Sigmoid colon (tissue), 6 donors: ENCODE measurements at regions not wholly inside any gene's neighbourhood (a gene's known extent, or its start where the extent isn't known, plus 50 kb on each side); places are given as distances from the start of the nearest gene placed in this dataset.
"Not testable (repeated sequence)": the region's sequence is repeated elsewhere in the genome, so short reads cannot be mapped to it uniquely, and the experiment has no call there.

Source experiments
- DNase-seq: peaks from one replicate; pipeline ENCODE4 v3.0.0-alpha.2; 2019
- H3K27ac ChIP-seq, 4 donors: fragments of 200-600 bp; sonication (generic); one replicate each; pipeline ENCODE4 v1.5.1; 2016 to 2019; ENCODE audit warnings: mild to moderate bottlenecking in 1 of 4
- H3K27me3 ChIP-seq, 3 donors: fragments of 200-600 bp; sonication (generic); one replicate each; pipeline ENCODE4 v1.5.1; 2019; ENCODE audit warnings: mild to moderate bottlenecking in 1 of 3
- H3K36me3 ChIP-seq, 4 donors: fragments of 200-600 bp; sonication (generic); one replicate each; pipeline ENCODE4 v1.5.1; 2016 to 2019
- H3K4me1 ChIP-seq, 4 donors: fragments of 200-600 bp; sonication (generic); one replicate each; pipeline ENCODE4 v1.5.1; 2017 to 2019
- H3K4me3 ChIP-seq, 4 donors: fragments of 200-600 bp; sonication (generic); one replicate each; pipeline ENCODE4 v1.5.1; 2017 to 2019; ENCODE audit warnings: mild to moderate bottlenecking in 2 of 4, moderate library complexity in 1 of 4
- H3K9me3 ChIP-seq, 4 donors: fragments of 200-600 bp in 3 of 4; sonication (generic) in 3 of 4; one replicate each; pipeline versions ENCODE4 v1.5.1 to v1.6.1; 2013 to 2019
- EP300 ChIP-seq, 4 donors: sonication (generic); formaldehyde crosslinking; IDR thresholded peaks; one replicate each; pipeline ENCODE4 v1.6.1; 2017; ENCODE audit warnings: antibody characterized with exemption in 4 of 4
- POLR2A ChIP-seq, 2 donors: fragments of 450-650 bp; IDR thresholded peaks; one replicate each; pipeline ENCODE4 v1.6.1; 2016; ENCODE audit warnings: antibody characterized with exemption in 2 of 2, mild to moderate bottlenecking in 2 of 2, moderate library complexity in 2 of 2
- POLR2AphosphoS5 ChIP-seq, 4 donors: sonication (generic); formaldehyde crosslinking; IDR thresholded peaks; one replicate each; pipeline ENCODE4 v1.6.1; 2017; ENCODE audit warnings: antibody characterized with exemption in 4 of 4
- WGBS, 2 donors: extraction: QIAGEN DNeasy Blood & Tissue Kit; methylation state at CpG; one replicate each; pipeline ENCODE4 v1.1.7; 2013; 5-methylcytosine and 5-hydroxymethylcytosine counted together
- intact Hi-C: fragments of 100-400 bp; cut with DNase I; formaldehyde crosslinking; loops from one replicate; pipeline ENCODE4 v1.15.1; 2023
- TF ChIP-seq, protein P1 (sequence below), 4 experiments: fragments of 450-650 bp in 3 of 4; fragments of 200-600 bp in 1 of 4; IDR thresholded peaks; one replicate each; pipeline ENCODE4 v1.5.1; 2016 to 2019; ENCODE audit warnings: antibody characterized with exemption in 4 of 4, mild to moderate bottlenecking in 3 of 4, moderate library complexity in 2 of 4
- donor health status: healthy with polysubstance abuse.
- donor health status: healthy.

GRCh38 chr6:111943266-111943665, 70.0 kb upstream of the FYN start:
- Histone ChIP-seq H3K4me1 (no peaks in the 10 kb centered on the region), H3K4me3 (no peak overlapping the region), H3K27ac (no peak overlapping the region), H3K36me3 (no peaks in the 10 kb centered on the region), H3K27me3 (no peaks in the 10 kb centered on the region), H3K9me3 (peaks cover 0 to 4% (median 1%) of the 10 kb centered on the region in 4 donors)
- intact Hi-C loops = no loop called here
- 75 to 79% methylated on average over 3 of the region's 3 CpGs for WGBS, 2 donors
- TF ChIP-seq, protein P1, sequence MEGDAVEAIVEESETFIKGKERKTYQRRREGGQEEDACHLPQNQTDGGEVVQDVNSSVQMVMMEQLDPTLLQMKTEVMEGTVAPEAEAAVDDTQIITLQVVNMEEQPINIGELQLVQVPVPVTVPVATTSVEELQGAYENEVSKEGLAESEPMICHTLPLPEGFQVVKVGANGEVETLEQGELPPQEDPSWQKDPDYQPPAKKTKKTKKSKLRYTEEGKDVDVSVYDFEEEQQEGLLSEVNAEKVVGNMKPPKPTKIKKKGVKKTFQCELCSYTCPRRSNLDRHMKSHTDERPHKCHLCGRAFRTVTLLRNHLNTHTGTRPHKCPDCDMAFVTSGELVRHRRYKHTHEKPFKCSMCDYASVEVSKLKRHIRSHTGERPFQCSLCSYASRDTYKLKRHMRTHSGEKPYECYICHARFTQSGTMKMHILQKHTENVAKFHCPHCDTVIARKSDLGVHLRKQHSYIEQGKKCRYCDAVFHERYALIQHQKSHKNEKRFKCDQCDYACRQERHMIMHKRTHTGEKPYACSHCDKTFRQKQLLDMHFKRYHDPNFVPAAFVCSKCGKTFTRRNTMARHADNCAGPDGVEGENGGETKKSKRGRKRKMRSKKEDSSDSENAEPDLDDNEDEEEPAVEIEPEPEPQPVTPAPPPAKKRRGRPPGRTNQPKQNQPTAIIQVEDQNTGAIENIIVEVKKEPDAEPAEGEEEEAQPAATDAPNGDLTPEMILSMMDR (IDR thresholded peaks at IDR 0.05) = no peak
- no peak for TF ChIP-seq POLR2A (IDR thresholded peaks at IDR 0.05)
- TF ChIP-seq EP300 (IDR thresholded peaks at IDR 0.05) = no peak
- TF ChIP-seq POLR2AphosphoS5 (IDR thresholded peaks at IDR 0.05) = no peak
- no peak for DNase-seq

DNA sequence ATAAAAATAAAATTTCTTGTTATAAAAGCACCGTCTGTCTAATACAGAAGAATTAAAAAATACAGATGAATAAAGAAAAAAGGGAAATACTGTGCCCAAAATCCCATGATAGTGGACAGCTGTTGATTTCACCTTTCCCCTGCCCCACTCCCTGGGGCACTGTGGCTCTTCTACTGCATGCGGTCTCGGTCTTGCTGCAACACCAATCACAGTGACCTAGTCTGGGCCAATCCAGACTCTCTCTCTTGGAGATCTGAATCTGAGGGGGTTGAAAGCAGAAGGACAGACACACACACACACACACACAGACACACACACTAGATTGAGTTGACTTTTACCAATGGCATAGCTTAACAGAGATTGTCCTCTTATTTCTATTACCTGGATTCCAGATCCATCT, 70.5 kb upstream of the FYN start:
- no peaks in the 10 kb centered on the region for H3K4me1 ChIP-seq
- DNase-seq = no peak
- no peak overlapping the region for H3K27ac ChIP-seq
- H3K9me3 ChIP-seq = peaks cover 0 to 3% (median 0%) of the 10 kb centered on the region in 4 donors
- intact Hi-C loops = no loop called here
- TF ChIP-seq EP300 (IDR thresholded peaks at IDR 0.05) (no peak), POLR2A (IDR thresholded peaks at IDR 0.05) (no peak), POLR2AphosphoS5 (IDR thresholded peaks at IDR 0.05) (no peak)
- H3K27me3 ChIP-seq = no peaks in the 10 kb centered on the region
- WGBS, 2 donors = 87 to 89% methylated on average over 3 of the region's 3 CpGs
- no peak overlapping the region for H3K4me3 ChIP-seq
- no peaks in the 10 kb centered on the region for H3K36me3 ChIP-seq

- no peak overlapping the region for H3K27ac ChIP-seq
- H3K36me3 ChIP-seq = no peaks in the 10 kb centered on the region
- H3K27me3 ChIP-seq = no peaks in the 10 kb centered on the region
- no peaks in the 10 kb centered on the region for H3K4me1 ChIP-seq
- intact Hi-C loops = no loop called here
- H3K4me3 ChIP-seq = no peak overlapping the region
- TF ChIP-seq POLR2A (IDR thresholded peaks at IDR 0.05) (no peak), EP300 (IDR thresholded peaks at IDR 0.05) (no peak), POLR2AphosphoS5 (IDR thresholded peaks at IDR 0.05) (no peak)
- TF ChIP-seq, protein P1 (IDR thresholded peaks at IDR 0.05) = no peak
- 79 to 88% methylated on average over 2 of the region's 2 CpGs for WGBS, 2 donors
- peaks cover 0 to 3% (median 0%) of the 10 kb centered on the region in 4 donors for H3K9me3 ChIP-seq
- DNase-seq = no peak
Observed at GRCh38 chr6:111944541-111944940, 71.3 kb upstream of the FYN start.

DNA sequence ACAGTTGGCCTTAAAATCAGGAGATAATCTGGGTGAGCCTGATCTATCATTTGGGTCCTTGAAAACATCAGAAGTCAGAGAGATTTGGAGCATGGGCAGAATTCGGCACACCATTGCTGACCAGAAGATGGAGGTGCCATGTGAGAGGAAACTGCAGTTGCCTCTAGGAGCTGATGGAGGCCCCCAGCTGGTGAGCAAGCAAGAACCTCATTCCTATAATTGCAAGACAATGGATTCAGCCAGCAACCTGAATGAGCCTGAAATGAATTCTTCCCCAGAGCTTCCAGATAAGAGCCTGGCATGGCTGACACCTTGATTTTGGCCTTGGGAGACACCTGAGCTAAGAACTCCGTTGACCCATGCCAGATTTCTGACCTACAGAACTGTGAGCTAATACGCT, 76.3 kb upstream of the FYN start:
- H3K27ac ChIP-seq = no peak overlapping the region
- WGBS, 2 donors = 75 to 87% methylated on average over 3 of the region's 3 CpGs
- intact Hi-C loops = no loop called here

DNA sequence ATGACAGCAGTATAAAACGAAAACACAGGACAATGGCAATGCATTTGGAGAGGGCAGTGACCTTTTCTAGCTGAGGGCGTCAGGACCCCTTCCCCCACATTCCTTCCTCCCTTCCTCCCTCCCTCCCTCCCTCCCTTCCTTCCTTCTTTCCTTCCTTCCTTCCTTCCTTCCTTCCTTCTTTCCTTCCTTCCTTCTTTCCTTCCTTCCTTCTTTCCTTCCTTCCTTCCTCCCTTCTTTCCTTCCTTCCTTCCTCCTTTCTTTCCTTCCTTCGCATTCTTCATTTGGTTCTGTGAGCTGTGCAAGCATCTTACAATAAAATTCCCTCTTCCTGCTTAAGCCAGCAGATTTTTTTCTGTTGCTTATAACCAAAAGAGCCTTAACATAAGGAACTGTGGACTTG, 76.7 kb upstream of the FYN start:
- DNase-seq, H3K36me3 ChIP-seq, intact Hi-C loops, H3K27me3 ChIP-seq, H3K4me3 ChIP-seq, H3K9me3 ChIP-seq, H3K27ac ChIP-seq: not testable (repeated sequence)
- H3K4me1 ChIP-seq = peaks cover 0 to 17% (median 5%) of the 10 kb centered on the region in 4 donors
- 57 to 82% methylated on average over 3 of the region's 3 CpGs for WGBS, 2 donors

More for the DNA sequence above, 76.3 kb upstream of the FYN start:
- Histone ChIP-seq H3K4me3 (no peak overlapping the region), H3K4me1 (peaks cover 0 to 17% (median 5%) of the 10 kb centered on the region in 4 donors), H3K9me3 (no peaks in the 10 kb centered on the region), H3K27me3 (no peaks in the 10 kb centered on the region), H3K36me3 (no peaks in the 10 kb centered on the region)
- no peak for DNase-seq
- TF ChIP-seq POLR2AphosphoS5 (IDR thresholded peaks at IDR 0.05) (no peak), POLR2A (IDR thresholded peaks at IDR 0.05) (no peak), EP300 (IDR thresholded peaks at IDR 0.05) (no peak)
- TF ChIP-seq, protein P1 (IDR thresholded peaks at IDR 0.05) = no peak
